OCI-LY3 (cell line): ENCODE measurements at regions not wholly inside any gene's neighbourhood (a gene's known extent, or its start where the extent isn't known, plus 50 kb on each side); places are given as distances from the start of the nearest gene placed in this dataset.

Experiments used
- H2AFZ ChIP-seq: fragments of 200-600, 300-600 bp; shearing (Covaris generic); 2 replicates; pipeline ENCODE4 v1.6.0; 2014; ENCODE audit warnings: antibody characterized with exemption, low read depth, low read length
- H3K27ac ChIP-seq: fragments of 200-600, 300-600 bp; sonication (generic); 2 replicates; pipeline ENCODE4 v1.5.1; 2014; ENCODE audit warnings: mild to moderate bottlenecking, low read length, moderate library complexity, mixed read lengths
- H3K27me3 ChIP-seq: fragments of 200-600, 300-600 bp; sonication (generic); 2 replicates; pipeline ENCODE4 v1.6.1; 2014; ENCODE audit warnings: low read depth, low read length, mixed read lengths
- H3K36me3 ChIP-seq: fragments of 200-600, 300-600 bp; sonication (generic); replicated peaks from 2 replicates; pipeline ENCODE3; 2014; ENCODE audit warnings: low read depth, low read length, mixed read lengths
- H3K4me1 ChIP-seq: fragments of 300-600, 200-600 bp; sonication (generic); 2 replicates; pipeline ENCODE4 v1.6.1; 2014; ENCODE audit warnings: low read length, mixed read lengths
- H3K4me2 ChIP-seq: fragments of 200-600, 300-600 bp; sonication (generic); 2 replicates; pipeline ENCODE4 v1.6.1; 2014; ENCODE audit warnings: low read length, mixed read lengths
- H3K4me3 ChIP-seq: fragments of 300-600, 200-600 bp; sonication (generic); 2 replicates; pipeline ENCODE4 v1.5.1; 2014; ENCODE audit warnings: antibody characterized with exemption, mild to moderate bottlenecking, low read length, moderate library complexity
- H3K79me2 ChIP-seq: fragments of 300-600, 200-600 bp; shearing (Covaris generic); 2 replicates; pipeline ENCODE4 v1.6.1; 2014; ENCODE audit warnings: mild to moderate bottlenecking, low read length, mixed read lengths
- H3K9ac ChIP-seq: fragments of 300-600, 200-600 bp; shearing (Covaris generic); 2 replicates; pipeline ENCODE4 v1.6.0; 2014; ENCODE audit warnings: mild to moderate bottlenecking, low read length, moderate library complexity
- H3K9me3 ChIP-seq: fragments of 200-600, 300-600 bp; shearing (Covaris generic); 2 replicates; pipeline ENCODE4 v1.6.1; 2014; ENCODE audit warnings: low read length, mixed read lengths; ENCODE audit not compliant: insufficient read depth
- H4K20me1 ChIP-seq: fragments of 200-600, 300-600 bp; sonication (generic); 2 replicates; pipeline ENCODE4 v1.6.1; 2016; ENCODE audit warnings: low read length, mixed read lengths; ENCODE audit not compliant: insufficient read depth
- EZH2phosphoT487 ChIP-seq: fragments of 200-600 bp; shearing (Covaris generic); IDR thresholded peaks from 2 replicates; pipeline ENCODE4 v1.6.1; 2018; ENCODE audit warnings: antibody characterized with exemption, mixed run types, low read depth
- TF ChIP-seq, protein P1 (sequence below): fragments of 200-600, 300-600 bp; sonication (generic); IDR thresholded peaks from 2 replicates; pipeline ENCODE4 v1.5.1; 2014; ENCODE audit warnings: antibody characterized with exemption, low read length, low read depth

DNA sequence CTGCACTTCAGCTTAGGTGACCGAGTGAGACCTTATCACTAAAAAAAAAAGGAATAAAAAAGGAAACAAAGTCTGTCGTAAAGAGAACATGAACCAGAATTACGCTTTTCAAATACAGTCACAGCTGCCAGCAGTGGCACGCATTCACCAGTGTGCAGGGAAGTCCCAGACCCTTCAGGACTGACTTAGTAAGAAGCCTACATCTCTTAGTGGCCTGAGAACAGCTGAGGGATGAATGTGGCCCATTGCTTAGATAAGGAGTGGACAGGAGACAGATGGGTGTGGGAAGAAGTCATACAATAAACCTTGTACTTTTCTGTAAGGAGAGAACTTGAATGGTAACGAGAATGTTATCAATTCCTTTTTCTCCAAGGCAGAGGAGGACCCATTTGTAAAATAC lies 178.5 kb downstream of the JCAD start:
- TF ChIP-seq EZH2phosphoT487: no peak
- TF ChIP-seq, protein P1, sequence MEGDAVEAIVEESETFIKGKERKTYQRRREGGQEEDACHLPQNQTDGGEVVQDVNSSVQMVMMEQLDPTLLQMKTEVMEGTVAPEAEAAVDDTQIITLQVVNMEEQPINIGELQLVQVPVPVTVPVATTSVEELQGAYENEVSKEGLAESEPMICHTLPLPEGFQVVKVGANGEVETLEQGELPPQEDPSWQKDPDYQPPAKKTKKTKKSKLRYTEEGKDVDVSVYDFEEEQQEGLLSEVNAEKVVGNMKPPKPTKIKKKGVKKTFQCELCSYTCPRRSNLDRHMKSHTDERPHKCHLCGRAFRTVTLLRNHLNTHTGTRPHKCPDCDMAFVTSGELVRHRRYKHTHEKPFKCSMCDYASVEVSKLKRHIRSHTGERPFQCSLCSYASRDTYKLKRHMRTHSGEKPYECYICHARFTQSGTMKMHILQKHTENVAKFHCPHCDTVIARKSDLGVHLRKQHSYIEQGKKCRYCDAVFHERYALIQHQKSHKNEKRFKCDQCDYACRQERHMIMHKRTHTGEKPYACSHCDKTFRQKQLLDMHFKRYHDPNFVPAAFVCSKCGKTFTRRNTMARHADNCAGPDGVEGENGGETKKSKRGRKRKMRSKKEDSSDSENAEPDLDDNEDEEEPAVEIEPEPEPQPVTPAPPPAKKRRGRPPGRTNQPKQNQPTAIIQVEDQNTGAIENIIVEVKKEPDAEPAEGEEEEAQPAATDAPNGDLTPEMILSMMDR: no peak
- H3K27me3 ChIP-seq: no peaks in the 10 kb centered on the region
- no peak overlapping the region for H3K4me3 ChIP-seq
- no peak overlapping the region for H3K9ac ChIP-seq
- H3K27ac ChIP-seq: no peak overlapping the region
- H4K20me1 ChIP-seq: no peaks in the 10 kb centered on the region
- no peak overlapping the region for H3K4me2 ChIP-seq
- no peaks in the 10 kb centered on the region for H3K4me1 ChIP-seq
- no peaks in the 10 kb centered on the region for H3K79me2 ChIP-seq
- no peaks in the 10 kb centered on the region for H3K9me3 ChIP-seq
- H2AFZ ChIP-seq: no peak overlapping the region
- no peaks in the 10 kb centered on the region for H3K36me3 ChIP-seq

DNA sequence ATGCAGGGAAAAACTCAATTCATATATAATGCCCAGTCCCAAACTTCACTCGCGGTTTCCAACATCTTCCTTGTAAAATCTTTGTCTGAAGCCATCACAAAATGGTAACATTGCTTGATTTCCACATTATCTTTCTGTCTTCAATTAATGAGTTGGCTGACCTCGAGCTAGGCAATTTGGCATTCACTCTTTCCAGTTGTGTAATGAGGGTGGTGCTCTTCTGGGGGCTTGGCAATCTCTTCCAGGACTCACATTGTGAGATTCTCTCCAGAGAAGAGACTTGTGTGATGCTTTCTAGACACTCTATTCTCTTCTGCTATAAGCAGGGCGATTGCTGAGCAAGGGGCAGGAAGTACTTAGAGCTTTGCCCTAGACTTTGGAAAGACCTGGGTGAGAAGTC lies 179.5 kb downstream of the JCAD start:
- no peak overlapping the region for H2AFZ ChIP-seq
- no peaks in the 10 kb centered on the region for H3K4me1 ChIP-seq
- H3K9me3 ChIP-seq: no peaks in the 10 kb centered on the region
- no peak overlapping the region for H3K27ac ChIP-seq
- H4K20me1 ChIP-seq: no peaks in the 10 kb centered on the region
- no peak overlapping the region for H3K9ac ChIP-seq
- no peak overlapping the region for H3K4me3 ChIP-seq
- H3K4me2 ChIP-seq: no peak overlapping the region
- H3K27me3 ChIP-seq: no peaks in the 10 kb centered on the region
- no peaks in the 10 kb centered on the region for H3K79me2 ChIP-seq
- no peaks in the 10 kb centered on the region for H3K36me3 ChIP-seq
- TF ChIP-seq EZH2phosphoT487: no peak
- TF ChIP-seq, protein P1: no peak

DNA sequence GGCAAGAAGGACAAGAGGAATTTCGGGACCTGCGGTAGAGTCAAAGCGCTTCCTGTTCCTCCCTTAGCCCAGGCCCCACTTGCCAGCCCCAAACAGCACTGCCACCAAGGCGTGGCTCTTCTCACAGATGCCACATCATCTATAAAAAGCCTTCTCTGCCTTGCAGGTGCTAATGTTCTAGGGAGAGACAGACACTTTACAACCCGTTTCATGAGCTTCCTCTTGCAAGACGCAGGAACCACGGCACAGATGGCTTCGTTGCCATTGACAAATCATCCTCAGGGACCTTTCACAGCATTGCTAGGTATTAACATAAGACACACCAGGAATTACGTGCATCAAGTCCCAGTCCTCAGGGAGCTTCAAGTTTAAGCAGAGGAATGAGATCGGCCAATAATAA lies 180.9 kb downstream of the JCAD start:
- no peaks in the 10 kb centered on the region for H3K27me3 ChIP-seq
- no peaks in the 10 kb centered on the region for H3K79me2 ChIP-seq
- no peak overlapping the region for H3K4me2 ChIP-seq
- H3K4me1 ChIP-seq: no peaks in the 10 kb centered on the region
- H3K9me3 ChIP-seq: no peaks in the 10 kb centered on the region
- no peak overlapping the region for H3K4me3 ChIP-seq
- no peak overlapping the region for H2AFZ ChIP-seq
- H4K20me1 ChIP-seq: no peaks in the 10 kb centered on the region
- no peak overlapping the region for H3K9ac ChIP-seq
- H3K27ac ChIP-seq: no peak overlapping the region
- H3K36me3 ChIP-seq: no peaks in the 10 kb centered on the region
- TF ChIP-seq EZH2phosphoT487: no peak
- TF ChIP-seq, protein P1: no peak

DNA sequence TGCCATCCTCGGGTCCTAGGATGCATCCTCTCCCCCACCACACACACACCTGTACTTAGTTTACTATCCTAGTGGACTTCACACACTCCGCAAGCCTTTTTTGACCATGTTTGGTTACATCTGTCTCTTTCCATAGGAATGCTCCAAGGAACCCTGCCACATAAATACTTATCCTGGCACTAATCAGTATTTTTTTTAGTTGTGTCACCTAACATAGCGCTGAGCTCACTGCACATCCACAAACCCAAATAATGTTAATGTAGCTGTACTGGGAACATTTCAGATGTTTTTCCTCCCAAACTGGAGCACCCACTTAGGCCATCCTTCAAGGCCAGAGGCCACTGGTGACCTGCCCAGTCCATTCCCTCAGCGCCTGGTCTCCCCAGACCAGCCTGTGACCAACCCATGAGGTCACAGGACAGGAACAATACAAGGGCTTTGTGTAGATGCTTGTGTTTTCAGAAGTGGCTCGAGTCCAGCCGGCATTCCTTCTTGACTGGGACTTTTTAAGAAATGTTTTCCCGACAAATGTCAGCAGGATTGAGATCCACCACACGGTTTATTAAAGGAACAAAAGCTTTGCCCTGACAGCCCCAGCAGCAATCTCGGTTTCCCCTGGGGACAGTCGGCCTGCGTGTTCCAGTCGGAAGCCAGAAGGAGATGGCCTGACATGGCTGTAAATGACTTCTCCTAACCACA lies 181.4 kb downstream of the JCAD start:
- Histone ChIP-seq H3K79me2 (no peaks in the 10 kb centered on the region), H3K4me2 (no peak overlapping the region), H3K9ac (no peak overlapping the region), H2AFZ (no peak overlapping the region), H3K36me3 (no peaks in the 10 kb centered on the region), H4K20me1 (no peaks in the 10 kb centered on the region), H3K4me1 (no peaks in the 10 kb centered on the region), H3K4me3 (no peak overlapping the region), H3K27me3 (no peaks in the 10 kb centered on the region), H3K27ac (no peak overlapping the region), H3K9me3 (no peaks in the 10 kb centered on the region)
- TF ChIP-seq, protein P1: no peak
- TF ChIP-seq EZH2phosphoT487: no peak
